ENCODE measurements at regions not wholly inside any gene's neighbourhood (a gene's known extent, or its start where the extent isn't known, plus 50 kb on each side); places are given as distances from the start of the nearest gene placed in this dataset.

GRCh38 chr4:123218981-123219380 is 177.6 kb upstream of the SPRY1 start:
- H3K9me1 ChIP-seq (ENCODE audit: control insufficient read depth, extremely low read depth, insufficient read depth, low read length): no peaks in the 10 kb centered on the region
- no peaks in the 10 kb centered on the region for H4K20me1 ChIP-seq (ENCODE audit: control insufficient read depth, extremely low read depth, insufficient read depth, low read length)
- no peaks in the 10 kb centered on the region for H3K27me3 ChIP-seq (ENCODE audit: control insufficient read depth, extremely low read depth, insufficient read depth, low read length)
- no peak overlapping the region for H3K27ac ChIP-seq (ENCODE audit: control insufficient read depth, insufficient read depth, low read length)
- H3K4me1 ChIP-seq (ENCODE audit: control insufficient read depth, extremely low read depth, insufficient read depth, low read length): no peaks in the 10 kb centered on the region
- H3K4me2 ChIP-seq (ENCODE audit: control insufficient read depth, extremely low read depth, insufficient read depth, low read depth, low read length): no peak overlapping the region
- no peaks in the 10 kb centered on the region for H3K36me3 ChIP-seq (ENCODE audit: control insufficient read depth in 2 of 2, extremely low read depth in 1 of 2, insufficient read depth in 2 of 2, low read length in 2 of 2)
- TF ChIP-seq CTCF (optimal IDR thresholded peaks at IDR 0.05 in 1 of 3, IDR thresholded peaks at IDR 0.05 in 1 of 3, conservative IDR thresholded peaks at IDR 0.05 in 1 of 3; ENCODE audit: extremely low read depth in 1 of 3, insufficient read depth in 2 of 3, low read length in 3 of 3) (no peak), EZH2 (IDR thresholded peaks at IDR 0.05; ENCODE audit: low read length) (no peak)
- no peaks in the 10 kb centered on the region for H3K79me2 ChIP-seq (ENCODE audit: control insufficient read depth, insufficient read depth, low read length)
- H2AFZ ChIP-seq (ENCODE audit: control insufficient read depth, low read length): no peak overlapping the region
- no peak for FAIRE-seq
- H3K9me3 ChIP-seq (ENCODE audit: control insufficient read depth, low read depth, low read length): no peaks in the 10 kb centered on the region
- no peak overlapping the region for H3K9ac ChIP-seq (ENCODE audit: control insufficient read depth, extremely low read depth, insufficient read depth, low read length)
- H3K4me3 ChIP-seq (ENCODE audit: control insufficient read depth in 2 of 3, extremely low read depth in 1 of 3, insufficient read depth in 2 of 3, low read depth in 1 of 3, low read length in 3 of 3): no peak overlapping the region
- dilution Hi-C loops (cut with MboI; ENCODE audit: extremely low pct_ligation_motif_present, low sequenced_read_pairs): no loop called here
- DNase-seq (ENCODE audit: low read depth, low spot score): no peak

- Histone ChIP-seq H3K4me2 (ENCODE audit: control insufficient read depth, extremely low read depth, insufficient read depth, low read depth, low read length) (no peak overlapping the region), H4K20me1 (ENCODE audit: control insufficient read depth, extremely low read depth, insufficient read depth, low read length) (no peaks in the 10 kb centered on the region), H2AFZ (ENCODE audit: control insufficient read depth, low read length) (no peak overlapping the region), H3K27ac (ENCODE audit: control insufficient read depth, insufficient read depth, low read length) (no peak overlapping the region), H3K9ac (ENCODE audit: control insufficient read depth, extremely low read depth, insufficient read depth, low read length) (no peak overlapping the region), H3K27me3 (ENCODE audit: control insufficient read depth, extremely low read depth, insufficient read depth, low read length) (no peaks in the 10 kb centered on the region), H3K9me1 (ENCODE audit: control insufficient read depth, extremely low read depth, insufficient read depth, low read length) (no peaks in the 10 kb centered on the region), H3K4me1 (ENCODE audit: control insufficient read depth, extremely low read depth, insufficient read depth, low read length) (no peaks in the 10 kb centered on the region), H3K9me3 (ENCODE audit: control insufficient read depth, low read depth, low read length) (no peaks in the 10 kb centered on the region), H3K36me3 (ENCODE audit: control insufficient read depth in 2 of 2, extremely low read depth in 1 of 2, insufficient read depth in 2 of 2, low read length in 2 of 2) (no peaks in the 10 kb centered on the region), H3K79me2 (ENCODE audit: control insufficient read depth, insufficient read depth, low read length) (no peaks in the 10 kb centered on the region), H3K4me3 (ENCODE audit: control insufficient read depth in 2 of 3, extremely low read depth in 1 of 3, insufficient read depth in 2 of 3, low read depth in 1 of 3, low read length in 3 of 3) (no peak overlapping the region)
- FAIRE-seq: no peak
- TF ChIP-seq CTCF (optimal IDR thresholded peaks at IDR 0.05 in 1 of 3, IDR thresholded peaks at IDR 0.05 in 1 of 3, conservative IDR thresholded peaks at IDR 0.05 in 1 of 3; ENCODE audit: extremely low read depth in 1 of 3, insufficient read depth in 2 of 3, low read length in 3 of 3) (no peak), EZH2 (IDR thresholded peaks at IDR 0.05; ENCODE audit: low read length) (no peak)
- no peak for DNase-seq (ENCODE audit: low read depth, low spot score)
- dilution Hi-C loops (cut with MboI; ENCODE audit: extremely low pct_ligation_motif_present, low sequenced_read_pairs): no loop called here
These were observed 167.3 kb upstream of the SPRY1 start for GRCh38 chr4:123229286-123229685.

Data from keratinocyte (primary cell).